IMR-90 (cell line): ENCODE measurements at regions not wholly inside any gene's neighbourhood (a gene's known extent, or its start where the extent isn't known, plus 50 kb on each side); places are given as distances from the start of the nearest gene placed in this dataset.

Source experiments
- ATAC-seq: fragments of 200-7000 bp; cut with Tn5 transposase; 2 replicates; pipeline ENCODE4 v1.9.1; 2020; ENCODE audit warnings: low read depth, mild to moderate bottlenecking, moderate library complexity
- BruUV-seq: library from RNA; stranded (reverse); fragments of 400-500 nt; replicated peaks from 2 replicates; lab custom pipeline; 2021; lab: Mats Ljungman, UMichigan
- CTCF ChIA-PET: fragments of 300-600 bp; formaldehyde crosslinking; extraction: SDS; loops from one replicate; lab custom pipeline; 2021; ENCODE audit warnings: antibody characterized with exemption; lab: Yijun Ruan, JAX
- POLR2A ChIA-PET: fragments of 300-600 bp; sonication (Branson Sonifier 250); formaldehyde crosslinking; loops from one replicate; lab custom pipeline; 2022; ENCODE audit warnings: antibody characterized with exemption; ENCODE audit not compliant: unreplicated experiment; lab: Charles Lee
- DNase-seq: peaks from one replicate; pipeline ENCODE4 v3.0.0; 2013
- H2AFZ ChIP-seq: replicated peaks from 2 replicates; pipeline ENCODE3; 2013; ENCODE audit warnings: low read length, mild to moderate bottlenecking; ENCODE audit not compliant: poor library complexity
- H2AK5ac ChIP-seq: 2 replicates; pipeline ENCODE4 v1.6.1; 2013; ENCODE audit warnings: low read depth, low read length, inconsistent platforms
- H2AK9ac ChIP-seq: replicated peaks from 2 replicates; pipeline ENCODE3; 2013; ENCODE audit warnings: mild to moderate bottlenecking, low read depth, low read length, moderate library complexity; ENCODE audit not compliant: poor library complexity
- H2BK120ac ChIP-seq: 2 replicates; pipeline ENCODE4 v1.6.1; 2013; ENCODE audit warnings: low read depth, low read length, inconsistent platforms
- H2BK15ac ChIP-seq: 3 replicates; pipeline ENCODE4 v1.6.1; 2013; ENCODE audit warnings: low read depth, low read length, inconsistent platforms
- H2BK20ac ChIP-seq: 2 replicates; pipeline ENCODE4 v1.6.1; 2013; ENCODE audit warnings: low read depth, mild to moderate bottlenecking, inconsistent platforms, low read length, moderate library complexity
- H2BK5ac ChIP-seq: 2 replicates; pipeline ENCODE4 v1.6.1; 2013; ENCODE audit warnings: mild to moderate bottlenecking, low read depth, low read length, inconsistent platforms; ENCODE audit not compliant: poor library complexity, severe bottlenecking
- H3K14ac ChIP-seq: replicated peaks from 2 replicates; pipeline ENCODE4 v1.6.1; 2013; ENCODE audit warnings: low read depth, low read length, inconsistent platforms
- H3K18ac ChIP-seq: 2 replicates; pipeline ENCODE4 v1.6.1; 2013; ENCODE audit warnings: low read depth, low read length, control low read depth
- H3K23ac ChIP-seq: 2 replicates; pipeline ENCODE4 v1.6.1; 2013; ENCODE audit warnings: low read depth, low read length, inconsistent platforms
- H3K27ac ChIP-seq: 2 replicates; pipeline ENCODE4 v1.5.1; 2013; ENCODE audit warnings: mild to moderate bottlenecking, control low read depth, low read length; ENCODE audit not compliant: insufficient read depth
- H3K27me3 ChIP-seq: 2 replicates; pipeline ENCODE4 v1.6.1; 2013; ENCODE audit warnings: low read length; ENCODE audit not compliant: control insufficient read depth, insufficient read depth
- H3K36me3 ChIP-seq: 2 replicates; pipeline ENCODE4 v1.6.1; 2013; ENCODE audit warnings: low read length, mixed read lengths; ENCODE audit not compliant: control insufficient read depth, insufficient read depth
- H3K4ac ChIP-seq: 2 replicates; pipeline ENCODE4 v1.6.1; 2013; ENCODE audit warnings: low read depth, low read length, inconsistent platforms
- H3K4me1 ChIP-seq: 2 replicates; pipeline ENCODE4 v1.6.1; 2013; ENCODE audit warnings: low read length, mixed read lengths; ENCODE audit not compliant: control insufficient read depth, insufficient read depth
- H3K4me2 ChIP-seq: 2 replicates; pipeline ENCODE4 v1.6.1; 2013; ENCODE audit warnings: low read depth, mild to moderate bottlenecking, control low read depth, low read length, moderate library complexity
- H3K4me3 ChIP-seq: 2 replicates; pipeline ENCODE4 v1.5.1; 2013; ENCODE audit warnings: low read depth, mild to moderate bottlenecking, control low read depth, low read length, moderate library complexity; ENCODE audit not compliant: insufficient read depth
- H3K56ac ChIP-seq: 2 replicates; pipeline ENCODE4 v1.6.1; 2013; ENCODE audit warnings: low read length, inconsistent platforms; ENCODE audit not compliant: insufficient read depth; ENCODE audit errors: extremely low read depth
- H3K79me1 ChIP-seq, 2 experiments: 2 replicates each; pipeline ENCODE4 v1.6.1; 2013; ENCODE audit warnings: low read length in 2 of 2, inconsistent platforms in 1 of 2, low read depth in 1 of 2
- H3K9ac ChIP-seq: 2 replicates; pipeline ENCODE4 v1.6.1; 2013; ENCODE audit warnings: low read depth, low read length, control low read depth
- H3K9me1 ChIP-seq: 2 replicates; pipeline ENCODE4 v1.6.1; 2013; ENCODE audit warnings: low read length, inconsistent platforms; ENCODE audit not compliant: insufficient read depth
- H3K9me3 ChIP-seq: 2 replicates; pipeline ENCODE4 v1.6.1; 2013; ENCODE audit warnings: low read length; ENCODE audit not compliant: control insufficient read depth, insufficient read depth
- H4K20me1 ChIP-seq: 2 replicates; pipeline ENCODE4 v1.6.1; 2013; ENCODE audit warnings: low read length, inconsistent platforms; ENCODE audit not compliant: insufficient read depth
- H4K5ac ChIP-seq: 2 replicates; pipeline ENCODE4 v1.6.1; 2013; ENCODE audit warnings: mild to moderate bottlenecking, low read depth, low read length, control low read depth
- H4K8ac ChIP-seq, 2 experiments: 2 replicates each; pipeline ENCODE4 v1.6.1; 2013; ENCODE audit warnings: low read depth in 2 of 2, low read length in 2 of 2, control low read depth in 1 of 2, inconsistent platforms in 1 of 2
- H4K91ac ChIP-seq: 2 replicates; pipeline ENCODE4 v1.6.1; 2013; ENCODE audit warnings: low read depth, low read length, inconsistent platforms; ENCODE audit not compliant: insufficient read depth
- BHLHE40 ChIP-seq: fragments of 150-350 bp; IDR thresholded peaks from 2 replicates; pipeline ENCODE4 v1.6.1; 2016; ENCODE audit warnings: mild to moderate bottlenecking, low read depth, low read length
- CEBPB ChIP-seq: IDR thresholded peaks from 2 replicates; pipeline ENCODE4 v1.6.1; 2012; ENCODE audit warnings: low read depth, low read length, improper control_type of control experiment
- CHD1 ChIP-seq: IDR thresholded peaks from 2 replicates; pipeline ENCODE4 v1.6.1; 2012; ENCODE audit warnings: low read depth, low read length, improper control_type of control experiment
- FOS ChIP-seq: fragments of 150-350 bp; IDR thresholded peaks from 2 replicates; pipeline ENCODE4 v1.6.1; 2016; ENCODE audit warnings: low read depth, low read length
- MAFK ChIP-seq: IDR thresholded peaks from 2 replicates; pipeline ENCODE4 v1.6.1; 2012; ENCODE audit warnings: low read depth, low read length, improper control_type of control experiment
- MAZ ChIP-seq: IDR thresholded peaks from 2 replicates; pipeline ENCODE4 v1.6.1; 2012; ENCODE audit warnings: low read depth, mild to moderate bottlenecking, low read length, improper control_type of control experiment, moderate library complexity, borderline replicate concordance
- POLR2A ChIP-seq: IDR thresholded peaks from 2 replicates; pipeline ENCODE4 v1.6.1; 2012; ENCODE audit warnings: mild to moderate bottlenecking, low read depth, low read length
- RAD21 ChIP-seq: IDR thresholded peaks from 2 replicates; pipeline ENCODE4 v1.6.1; 2012; ENCODE audit warnings: low read length, improper control_type of control experiment
- RFX5 ChIP-seq: IDR thresholded peaks from 2 replicates; pipeline ENCODE4 v1.8.0; 2012; ENCODE audit warnings: low read depth, mild to moderate bottlenecking, low read length, moderate library complexity
- WGBS, 2 experiments: methylation state at CpG; one replicate each; pipeline versions ENCODE4 v1.1.5 to v1.1.7; 2013; ENCODE audit warnings: missing lambda C conversion rate in 2 of 2; ENCODE audit not compliant: insufficient read length in 1 of 2; ENCODE audit errors: extremely low coverage in 2 of 2; 5-methylcytosine and 5-hydroxymethylcytosine counted together
- dilution Hi-C: fragments of 300-500 bp; cut with HindIII; formaldehyde crosslinking; loops from one replicate; pipeline ENCODE4 v1.14.3; 2018; ENCODE audit warnings: low sequenced_read_pairs; ENCODE audit not compliant: unreplicated experiment
- in situ Hi-C: fragments of 300-500 bp; cut with MboI; formaldehyde crosslinking; loops from 3 replicates; pipeline ENCODE4 v1.14.3; 2019; ENCODE audit warnings: low sequenced_read_pairs, inconsistent platforms, mixed read lengths
- intact Hi-C: fragments of 100-400 bp; cut with micrococcal nuclease; formaldehyde crosslinking; loops from 2 replicates; pipeline ENCODE4 v1.10.0; 2022

GRCh38 chr1:38699330-38700076 is 160.1 kb downstream of the RRAGC start:
- H3K27me3 ChIP-seq: no peaks in the 10 kb centered on the region
- H4K20me1 ChIP-seq: no peaks in the 10 kb centered on the region
- ATAC-seq: no peak
- CTCF ChIA-PET: no interaction called here
- H2BK20ac ChIP-seq: no peak overlapping the region
- dilution Hi-C loops: no loop called here
- intact Hi-C loops: no loop called here
- no peak overlapping the region for H3K4me3 ChIP-seq
- H2BK15ac ChIP-seq: no peak overlapping the region
- no peak overlapping the region for H2BK120ac ChIP-seq
- no peak overlapping the region for H3K27ac ChIP-seq
- no peaks in the 10 kb centered on the region for H3K9me3 ChIP-seq
- no peak overlapping the region for H3K4me2 ChIP-seq
- H4K8ac ChIP-seq: no peak overlapping the region
- no peak for DNase-seq
- H3K36me3 ChIP-seq: no peaks in the 10 kb centered on the region
- no peak overlapping the region for H2AK5ac ChIP-seq
- H3K23ac ChIP-seq: no peak overlapping the region
- no peak overlapping the region for H4K91ac ChIP-seq
- POLR2A ChIA-PET: no interaction called here
- H3K4ac ChIP-seq: no peak overlapping the region
- no peak overlapping the region for H3K14ac ChIP-seq
- TF ChIP-seq MAFK (no peak), CHD1 (no peak), POLR2A (no peak), FOS (no peak), RFX5 (no peak), CEBPB (no peak), RAD21 (no peak), BHLHE40 (no peak), MAZ (no peak)
- in situ Hi-C loops: no loop called here
- H3K18ac ChIP-seq: no peak overlapping the region
- H3K79me1 ChIP-seq: no peaks in the 10 kb centered on the region
- no peaks in the 10 kb centered on the region for H3K9me1 ChIP-seq
- no peak overlapping the region for H3K9ac ChIP-seq
- H2BK5ac ChIP-seq: no peak overlapping the region
- no TSS peak for BruUV-seq
- no peak overlapping the region for H3K56ac ChIP-seq
- H2AK9ac ChIP-seq: no peak overlapping the region
- no peak overlapping the region for H2AFZ ChIP-seq
- H3K4me1 ChIP-seq: no peaks in the 10 kb centered on the region
- no peak overlapping the region for H4K5ac ChIP-seq
- WGBS, 2 experiments: 8% methylated on average over 3 of the region's 7 CpGs; no CpG with 5 or more reads in 1 of the 2 experiments
